BJ (cell line): ENCODE measurements at regions not wholly inside any gene's neighbourhood (a gene's known extent, or its start where the extent isn't known, plus 50 kb on each side); places are given as distances from the start of the nearest gene placed in this dataset.

Experiments
- CTCF ChIA-PET: fragments of 350-600 bp; formaldehyde crosslinking; extraction: SDS; loops from one replicate; lab custom pipeline; 2021; ENCODE audit warnings: antibody characterized with exemption, inconsistent platforms; lab: Yijun Ruan, JAX
- POLR2A ChIA-PET: fragments of 300-600 bp; sonication (Branson Sonifier 250); formaldehyde crosslinking; extraction: SDS; loops from one replicate; lab custom pipeline; 2021; ENCODE audit warnings: antibody characterized with exemption; lab: Charles Lee
- DNase-seq: peaks from one replicate; pipeline ENCODE4 v3.0.0-alpha.2; 2011; ENCODE audit warnings: low read depth
- H3K27me3 ChIP-seq: 2 replicates; pipeline ENCODE4 v1.6.0; 2011; ENCODE audit warnings: low read length; ENCODE audit not compliant: control insufficient read depth, insufficient read depth
- H3K36me3 ChIP-seq: 2 replicates; pipeline ENCODE4 v1.5.1; 2011; ENCODE audit warnings: low read length; ENCODE audit not compliant: control insufficient read depth, insufficient read depth
- H3K4me3 ChIP-seq: 2 replicates; pipeline ENCODE4 v1.5.1; 2011; ENCODE audit warnings: low read depth, mild to moderate bottlenecking, control low read depth, low read length
- CTCF ChIP-seq: IDR thresholded peaks from 2 replicates; pipeline ENCODE4 v1.5.1; 2011; ENCODE audit warnings: low read depth, mild to moderate bottlenecking, control low read depth, inconsistent platforms, low read length, moderate library complexity; ENCODE audit not compliant: insufficient read depth

GRCh38 chr22:17318817-17319216 is 50.4 kb upstream of the CECR2 start:
- Histone ChIP-seq H3K36me3 (no peaks in the 10 kb centered on the region), H3K4me3 (no peak overlapping the region), H3K27me3 (no peaks in the 10 kb centered on the region)
- no peak for TF ChIP-seq CTCF
- CTCF ChIA-PET, result no interaction called here
- DNase-seq, result no peak
- POLR2A ChIA-PET, result no interaction called here

GRCh38 chr22:17315310-17315709 is 54.0 kb upstream of the CECR2 start:
- H3K27me3 ChIP-seq, result no peaks in the 10 kb centered on the region
- no peak for TF ChIP-seq CTCF
- POLR2A ChIA-PET, result no interaction called here
- H3K4me3 ChIP-seq, result no peak overlapping the region
- CTCF ChIA-PET, result no interaction called here
- H3K36me3 ChIP-seq, result no peaks in the 10 kb centered on the region
- DNase-seq, result no peak

DNA sequence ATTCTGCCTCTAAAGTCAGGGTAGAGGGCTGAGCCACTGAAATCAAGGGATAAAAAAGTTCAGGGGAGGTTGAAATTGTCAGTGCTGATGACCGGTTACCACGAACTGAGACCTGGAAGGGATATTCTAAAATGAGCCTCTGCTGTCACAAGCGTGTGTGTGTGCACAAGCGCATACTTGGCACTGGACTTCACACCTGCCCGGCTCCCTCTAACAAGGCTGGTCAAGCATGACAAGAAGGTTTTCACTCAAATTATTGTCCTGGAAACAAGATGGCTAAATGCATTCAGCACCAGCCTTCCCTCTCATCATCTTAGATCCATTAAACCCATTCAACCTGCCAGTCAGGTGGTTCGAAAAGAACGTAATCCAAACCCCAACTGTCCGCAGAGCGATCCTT is 54.8 kb upstream of the CECR2 start:
- ChIA-PET POLR2A (no interaction called here), CTCF (no interaction called here)
- no peak for TF ChIP-seq CTCF
- DNase-seq, result no peak
- Histone ChIP-seq H3K36me3 (no peaks in the 10 kb centered on the region), H3K4me3 (no peak overlapping the region), H3K27me3 (no peaks in the 10 kb centered on the region)

DNA sequence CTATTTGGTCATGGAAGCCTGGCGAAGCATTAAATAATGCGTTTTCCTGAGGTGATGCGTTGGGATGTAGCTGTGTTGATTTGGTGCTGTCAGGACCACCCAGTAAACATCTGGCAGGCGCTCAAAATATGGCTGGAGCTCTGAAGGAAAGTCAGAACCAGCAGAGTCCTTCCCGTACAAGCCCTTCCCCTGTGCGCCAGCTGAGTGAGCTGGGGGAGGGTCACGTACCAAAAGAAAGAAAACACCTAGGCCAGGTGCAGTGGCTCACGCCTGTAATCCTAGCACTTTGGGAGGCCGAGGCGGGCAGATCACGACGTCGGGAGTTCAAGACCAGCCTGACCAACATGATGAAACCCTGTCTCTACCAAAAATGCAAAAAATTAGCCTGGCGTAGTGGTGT is 55.6 kb upstream of the CECR2 start:
- TF ChIP-seq CTCF, result no peak
- CTCF ChIA-PET, result no interaction called here
- Histone ChIP-seq H3K27me3 (no peaks in the 10 kb centered on the region), H3K4me3 (no peak overlapping the region), H3K36me3 (no peaks in the 10 kb centered on the region)
- DNase-seq, result no peak
- POLR2A ChIA-PET, result no interaction called here

GRCh38 chr22:17307566-17307965 is 61.7 kb upstream of the CECR2 start:
- TF ChIP-seq CTCF, result no peak
- H3K27me3 ChIP-seq, result no peaks in the 10 kb centered on the region
- no peak overlapping the region for H3K4me3 ChIP-seq
- no peaks in the 10 kb centered on the region for H3K36me3 ChIP-seq
- POLR2A ChIA-PET, result no interaction called here
- CTCF ChIA-PET, result no interaction called here
- no peak for DNase-seq
